Lower lobe of right lung (tissue), 2 donors: ENCODE measurements at regions not wholly inside any gene's neighbourhood (a gene's known extent, or its start where the extent isn't known, plus 50 kb on each side); places are given as distances from the start of the nearest gene placed in this dataset.

Source experiments
- ATAC-seq, 2 donors: fragments of 200-7000 bp; cut with Tn5 transposase; one replicate each; pipeline ENCODE4 v1.9.1; 2020 to 2022; ENCODE audit warnings: mild to moderate bottlenecking in 2 of 2, moderate library complexity in 2 of 2
- DNase-seq: peaks from one replicate; pipeline ENCODE4 v3.0.0-alpha.2; 2020
- H3K27ac ChIP-seq: fragments of 200-600 bp; one replicate; pipeline ENCODE4 v1.8.0; 2022
- H3K27me3 ChIP-seq: fragments of 200-600 bp; one replicate; pipeline ENCODE4 v1.8.0; 2022; ENCODE audit warnings: low read depth
- H3K36me3 ChIP-seq: fragments of 200-600 bp; one replicate; pipeline ENCODE4 v1.8.0; 2022; ENCODE audit warnings: mild to moderate bottlenecking
- H3K4me1 ChIP-seq: fragments of 200-600 bp; one replicate; pipeline ENCODE4 v1.8.0; 2022
- H3K4me3 ChIP-seq: fragments of 200-600 bp; one replicate; pipeline ENCODE4 v1.8.0; 2022; ENCODE audit warnings: mild to moderate bottlenecking
- H3K9me3 ChIP-seq: fragments of 200-600 bp; one replicate; pipeline ENCODE4 v1.8.0; 2022
- CTCF ChIP-seq: fragments of 200-600 bp; IDR thresholded peaks from one replicate; pipeline ENCODE4 v1.8.0; 2022; ENCODE audit warnings: antibody characterized with exemption, mild to moderate bottlenecking
- intact Hi-C: fragments of 100-400 bp; cut with DNase I; formaldehyde crosslinking; loops from one replicate; pipeline ENCODE4 v1.11.0; 2022
- donor health status: DM: no; HTN: yes; CAD: no; lungs with severe emphysema.

- no peaks in the 10 kb centered on the region for H3K27me3 ChIP-seq
- no peaks in the 10 kb centered on the region for H3K4me1 ChIP-seq
- no peak overlapping the region for H3K4me3 ChIP-seq
- H3K27ac ChIP-seq, result no peak overlapping the region
- DNase-seq (no peak), ATAC-seq (no peak)
- no peaks in the 10 kb centered on the region for H3K36me3 ChIP-seq
- no peak for TF ChIP-seq CTCF
- intact Hi-C loops, result no loop called here
- no peaks in the 10 kb centered on the region for H3K9me3 ChIP-seq
Observed at GRCh38 chr1:239958063-239958462, 133.6 kb upstream of the FMN2 start.

DNA sequence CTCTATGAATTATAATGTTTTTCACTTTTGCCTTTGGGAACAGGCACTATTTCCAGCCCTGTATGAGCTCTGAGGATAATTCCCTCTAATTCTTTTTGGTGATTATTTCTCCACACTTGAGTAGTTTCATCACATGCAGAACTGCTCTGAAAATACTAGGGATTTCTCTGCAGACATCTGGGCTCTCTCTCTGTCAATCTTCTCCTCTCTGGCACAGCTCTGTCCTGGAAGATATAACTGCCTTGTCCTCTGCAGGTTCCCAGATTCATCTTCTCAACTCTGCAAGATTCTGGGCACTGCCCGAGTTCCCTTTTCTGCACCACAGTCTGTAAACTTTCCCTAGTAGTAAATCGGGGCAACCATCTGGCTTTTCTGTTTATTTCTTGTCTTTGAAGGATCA lies 131.3 kb upstream of the FMN2 start:
- intact Hi-C loops, result no loop called here
- Histone ChIP-seq H3K4me3 (no peak overlapping the region), H3K36me3 (no peaks in the 10 kb centered on the region), H3K27ac (no peak overlapping the region), H3K27me3 (no peaks in the 10 kb centered on the region), H3K9me3 (no peaks in the 10 kb centered on the region), H3K4me1 (no peaks in the 10 kb centered on the region)
- no peak for TF ChIP-seq CTCF
- ATAC-seq (no peak), DNase-seq (no peak)

DNA sequence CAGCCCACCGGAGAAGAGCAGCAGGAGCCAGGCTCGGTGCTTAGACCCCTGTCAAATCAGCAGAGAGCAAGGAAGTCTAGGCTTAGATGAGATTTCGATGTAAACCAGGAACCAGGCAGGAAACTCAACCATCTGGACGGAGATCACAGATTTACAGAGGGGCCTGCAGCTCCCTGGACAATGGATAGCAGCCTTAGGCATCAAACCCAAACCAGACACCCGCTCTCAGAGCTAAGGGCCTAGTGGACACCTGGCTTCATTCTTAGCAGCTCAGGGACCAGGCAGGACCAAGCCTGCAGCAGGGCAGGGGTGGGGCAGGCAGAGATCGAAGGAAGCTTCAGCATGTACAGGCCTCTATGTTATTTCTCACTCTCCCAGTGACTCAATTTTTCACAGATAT lies 127.8 kb upstream of the FMN2 start:
- Histone ChIP-seq H3K27me3 (no peaks in the 10 kb centered on the region), H3K4me1 (no peaks in the 10 kb centered on the region), H3K4me3 (no peak overlapping the region), H3K36me3 (no peaks in the 10 kb centered on the region), H3K9me3 (no peaks in the 10 kb centered on the region), H3K27ac (no peak overlapping the region)
- DNase-seq (no peak), ATAC-seq (no peak)
- no peak for TF ChIP-seq CTCF
- intact Hi-C loops, result no loop called here

DNA sequence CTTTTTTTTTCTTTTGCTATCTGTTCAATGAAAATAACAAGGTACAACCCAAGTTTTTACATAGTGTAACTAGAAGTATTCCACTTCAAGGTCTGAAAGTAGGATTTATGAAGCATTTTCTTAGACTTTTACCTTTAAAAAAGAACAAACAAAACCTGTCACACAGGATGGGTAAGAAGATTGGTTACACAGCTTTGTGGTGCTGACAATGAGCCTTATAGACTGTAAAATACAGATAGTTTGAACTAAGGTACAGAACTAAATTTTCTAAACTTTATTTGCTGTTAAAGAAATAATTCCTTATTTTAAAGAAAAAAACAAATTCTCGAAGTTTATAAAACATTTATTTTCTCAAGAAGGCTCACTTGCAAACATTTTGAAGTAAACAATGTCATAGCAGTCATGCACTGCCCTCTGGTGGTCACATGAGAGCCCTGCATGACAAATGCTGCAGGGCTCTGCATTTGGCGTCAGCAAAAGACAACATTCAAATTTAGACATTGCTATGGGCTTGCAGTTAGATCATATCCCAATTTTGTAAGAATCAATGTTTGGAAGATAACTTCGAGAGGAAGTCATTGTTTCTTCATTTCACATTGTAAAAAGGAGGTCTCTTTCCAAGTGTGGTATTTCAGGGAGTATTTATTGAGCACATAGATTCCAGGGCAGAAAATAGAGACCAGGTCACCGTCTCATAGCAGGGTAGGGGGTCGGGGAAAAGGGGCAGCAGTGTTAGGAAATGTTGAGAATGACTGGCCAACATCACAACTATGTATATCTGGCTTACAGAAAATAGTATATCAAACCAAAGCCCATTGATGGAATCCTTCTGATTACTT lies 115.3 kb upstream of the FMN2 start:
- ATAC-seq (peak; percentile 59 to 62), DNase-seq (no peak)
- Histone ChIP-seq H3K4me3 (no peak overlapping the region), H3K27ac (no peak overlapping the region), H3K9me3 (peaks cover 3% of the 10 kb centered on the region), H3K36me3 (no peaks in the 10 kb centered on the region), H3K4me1 (no peaks in the 10 kb centered on the region), H3K27me3 (peaks cover 3% of the 10 kb centered on the region)
- intact Hi-C loops, result no loop called here
- peak; percentile 98 for TF ChIP-seq CTCF

DNA sequence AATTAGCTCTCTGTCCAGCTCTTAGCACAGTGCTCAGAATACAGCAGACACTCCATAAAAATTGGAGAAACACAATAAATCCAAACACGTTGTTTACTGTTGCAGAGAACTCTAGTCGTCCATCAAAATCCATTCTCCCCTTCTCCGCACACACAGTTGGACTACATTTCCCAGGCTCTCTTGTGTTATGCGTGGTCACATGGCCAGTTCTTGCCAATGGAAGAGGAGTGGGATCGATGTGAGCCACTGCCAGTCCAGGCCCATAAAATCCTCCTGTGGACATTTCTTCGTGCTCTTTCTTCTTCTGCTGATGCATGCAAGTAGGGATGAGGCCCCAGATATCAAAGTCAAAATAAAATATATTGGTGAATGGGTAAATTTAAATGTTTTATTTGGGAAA lies 114.3 kb upstream of the FMN2 start:
- TF ChIP-seq CTCF, result no peak
- intact Hi-C loops, result no loop called here
- no peak for ATAC-seq

More for the DNA sequence above, 114.3 kb upstream of the FMN2 start:
- no peak overlapping the region for H3K27ac ChIP-seq
- no peaks in the 10 kb centered on the region for H3K4me1 ChIP-seq
- DNase-seq, result no peak
- H3K4me3 ChIP-seq, result no peak overlapping the region
- no peaks in the 10 kb centered on the region for H3K36me3 ChIP-seq
- peaks cover 3% of the 10 kb centered on the region for H3K9me3 ChIP-seq
- peaks cover 1% of the 10 kb centered on the region for H3K27me3 ChIP-seq
